Neural progenitor cell (in vitro differentiated cells): ENCODE measurements at regions not wholly inside any gene's neighbourhood (a gene's known extent, or its start where the extent isn't known, plus 50 kb on each side); places are given as distances from the start of the nearest gene placed in this dataset.

Experiments
- DNase-seq: peaks from one replicate; pipeline ENCODE4 v3.0.0-alpha.2; 2016; ENCODE audit warnings: low spot score
- H2AFZ ChIP-seq: fragments of 200-600 bp; sonication (generic); replicated peaks from 2 replicates; pipeline ENCODE4 v1.6.1; 2016; ENCODE audit warnings: antibody characterized with exemption
- H3F3A ChIP-seq: fragments of 200-600 bp; sonication (generic); 2 replicates; pipeline ENCODE4 v1.6.1; 2016; ENCODE audit warnings: antibody characterized with exemption, low read depth
- H3K27ac ChIP-seq: fragments of 200-600 bp; sonication (generic); 2 replicates; pipeline ENCODE4 v1.5.1; 2016; ENCODE audit warnings: mild to moderate bottlenecking
- H3K27me3 ChIP-seq: fragments of 200-600 bp; sonication (generic); 2 replicates; pipeline ENCODE4 v1.6.1; 2016; ENCODE audit warnings: mild to moderate bottlenecking, moderate library complexity
- H3K36me3 ChIP-seq: fragments of 200-600 bp; sonication (generic); 2 replicates; pipeline ENCODE4 v1.5.1; 2016
- H3K4me1 ChIP-seq: fragments of 200-600 bp; sonication (generic); 2 replicates; pipeline ENCODE4 v1.6.1; 2016; ENCODE audit warnings: mixed run types
- H3K4me2 ChIP-seq: fragments of 200-600 bp; sonication (generic); 2 replicates; pipeline ENCODE4 v1.6.1; 2016
- H3K4me3 ChIP-seq: fragments of 200-600 bp; sonication (generic); 2 replicates; pipeline ENCODE4 v1.5.1; 2016
- H3K79me2 ChIP-seq: fragments of 200-600 bp; sonication (generic); 2 replicates; pipeline ENCODE4 v1.6.1; 2016; ENCODE audit warnings: low read depth
- H3K9ac ChIP-seq: fragments of 200-600 bp; sonication (generic); 2 replicates; pipeline ENCODE4 v1.6.1; 2016
- H3K9me3 ChIP-seq: fragments of 200-600 bp; sonication (generic); 2 replicates; pipeline ENCODE4 v1.5.1; 2016; ENCODE audit warnings: low read depth
- H4K20me1 ChIP-seq: fragments of 200-600 bp; sonication (generic); 2 replicates; pipeline ENCODE4 v1.6.1; 2016; ENCODE audit warnings: low read depth
- H3K27ac Mint-ChIP-seq: 3 replicates; pipeline ENCODE4 v1.8.0; 2021; ENCODE audit warnings: mixed read lengths
- H3K27me3 Mint-ChIP-seq: 2 replicates; pipeline ENCODE4 v1.8.0; 2022; ENCODE audit warnings: low read depth, mild to moderate bottlenecking, inconsistent platforms, moderate library complexity, mixed read lengths; ENCODE audit not compliant: insufficient read depth
- H3K36me3 Mint-ChIP-seq: 3 replicates; pipeline ENCODE4 v1.8.0; 2021; ENCODE audit warnings: mixed read lengths
- H3K4me1 Mint-ChIP-seq: 3 replicates; pipeline ENCODE4 v1.8.0; 2021; ENCODE audit warnings: mixed read lengths
- H3K4me3 Mint-ChIP-seq: 3 replicates; pipeline ENCODE4 v1.8.0; 2021; ENCODE audit warnings: mild to moderate bottlenecking, moderate library complexity, mixed read lengths
- H3K9me3 Mint-ChIP-seq: 3 replicates; pipeline ENCODE4 v1.8.0; 2020; ENCODE audit warnings: mixed read lengths
- CTCF ChIP-seq: fragments of 200-600 bp; sonication (generic); IDR thresholded peaks from 2 replicates; pipeline ENCODE4 v1.5.1; 2017; ENCODE audit warnings: antibody characterized with exemption, mild to moderate bottlenecking
- EZH2 ChIP-seq: fragments of 200-600 bp; sonication (generic); IDR thresholded peaks from 2 replicates; pipeline ENCODE4 v1.6.1; 2017; ENCODE audit warnings: antibody characterized with exemption, mild to moderate bottlenecking, moderate library complexity
- EZH2phosphoT487 ChIP-seq: fragments of 200-600 bp; sonication (generic); IDR thresholded peaks from 2 replicates; pipeline ENCODE4 v1.6.1; 2017; ENCODE audit warnings: antibody characterized with exemption

DNA sequence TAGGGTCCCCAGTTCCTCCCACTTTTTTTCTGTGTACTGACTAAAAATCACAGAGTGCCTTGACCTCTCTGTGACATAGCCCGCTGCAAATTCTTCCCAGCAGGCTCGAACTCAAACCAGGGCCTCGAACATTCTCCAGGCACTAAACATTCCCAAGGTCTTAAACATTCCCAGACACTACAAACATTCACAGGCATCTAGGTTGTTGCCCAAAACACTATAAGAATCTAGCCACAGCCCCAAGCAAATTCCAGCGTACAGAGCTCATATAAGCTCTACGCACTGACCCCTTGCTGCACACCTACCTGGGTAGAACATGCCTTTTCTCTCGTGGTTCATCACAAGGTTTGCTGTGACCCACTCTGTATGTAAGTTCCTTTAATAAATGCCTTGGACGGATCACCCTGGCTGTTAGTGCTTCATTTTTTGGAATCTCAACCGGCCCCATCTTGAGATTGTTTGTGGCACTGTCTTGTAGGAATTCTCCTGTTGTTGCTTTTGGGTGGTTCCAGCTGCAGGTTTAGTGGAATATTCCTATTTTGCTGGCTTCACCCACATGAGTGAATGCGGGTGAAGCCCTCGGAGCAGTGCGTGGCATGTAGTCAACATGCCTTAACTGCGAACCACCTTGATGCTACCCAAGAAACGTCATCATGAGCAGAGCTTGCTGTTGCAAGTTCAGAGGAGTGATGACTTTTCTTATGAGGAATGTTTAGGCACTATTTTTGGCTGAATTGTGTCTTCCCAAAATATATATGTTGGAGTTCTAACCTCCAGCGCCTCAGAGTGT is 230.0 kb downstream of the HS3ST1 start:
- Mint-ChIP-seq H3K9me3 (no peaks in the 10 kb centered on the region), H3K36me3 (no peaks in the 10 kb centered on the region), H3K4me1 (peaks cover 9% of the 10 kb centered on the region), H3K27ac (no peak overlapping the region), H3K27me3 (no peaks in the 10 kb centered on the region), H3K4me3 (no peak overlapping the region)
- no peak overlapping the region for H3K4me2 ChIP-seq
- no peak overlapping the region for H3K27ac ChIP-seq
- no peak overlapping the region for H3K9ac ChIP-seq
- no peaks in the 10 kb centered on the region for H4K20me1 ChIP-seq
- H3K9me3 ChIP-seq: no peaks in the 10 kb centered on the region
- no peaks in the 10 kb centered on the region for H3K79me2 ChIP-seq
- H3K4me1 ChIP-seq: no peaks in the 10 kb centered on the region
- DNase-seq: no peak
- H3K36me3 ChIP-seq: no peaks in the 10 kb centered on the region
- no peak overlapping the region for H3K4me3 ChIP-seq
- H2AFZ ChIP-seq: no peak overlapping the region
- no peaks in the 10 kb centered on the region for H3K27me3 ChIP-seq
- TF ChIP-seq EZH2phosphoT487 (no peak), EZH2 (no peak), CTCF (no peak)
- no peaks in the 10 kb centered on the region for H3F3A ChIP-seq

GRCh38 chr4:11197631-11198341 is 230.9 kb downstream of the HS3ST1 start:
- H3K9me3 Mint-ChIP-seq: no peaks in the 10 kb centered on the region

DNA sequence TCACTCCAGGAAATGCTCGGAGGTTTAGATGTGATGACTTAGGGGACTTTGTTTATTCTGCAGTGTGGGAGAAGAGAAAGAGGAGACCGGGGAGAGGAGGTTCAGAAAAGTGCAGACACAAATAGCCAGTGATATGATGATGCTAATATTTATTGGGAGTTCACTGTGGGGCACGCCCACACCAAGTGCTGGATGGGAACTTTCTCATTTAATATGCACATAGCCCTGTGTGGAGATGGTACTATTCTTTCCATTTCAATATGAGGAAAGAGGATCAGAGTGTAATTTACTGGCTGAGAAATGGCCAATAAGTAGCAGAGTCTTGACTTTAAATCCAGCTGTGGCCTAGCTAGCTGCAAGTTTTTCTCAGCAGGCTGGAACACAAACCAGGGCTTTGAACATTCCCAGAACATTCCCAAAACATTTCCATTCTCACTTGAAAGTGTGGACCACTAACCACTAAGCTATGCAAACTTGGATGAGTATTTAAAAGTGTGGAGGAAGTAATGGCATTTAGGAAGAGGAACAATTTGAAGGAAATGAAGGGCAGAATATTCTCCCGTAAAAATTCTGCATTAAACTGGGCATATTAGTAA is 231.7 kb downstream of the HS3ST1 start:
- H3K4me1 ChIP-seq: no peaks in the 10 kb centered on the region
- H3K36me3 Mint-ChIP-seq: no peaks in the 10 kb centered on the region
- H3K4me1 Mint-ChIP-seq: peaks cover 9% of the 10 kb centered on the region
- H3K9me3 ChIP-seq: no peaks in the 10 kb centered on the region
- H4K20me1 ChIP-seq: no peaks in the 10 kb centered on the region
- TF ChIP-seq EZH2: no peak
- no peak for TF ChIP-seq EZH2phosphoT487
- no peak for TF ChIP-seq CTCF
- H3K9ac ChIP-seq: no peak overlapping the region
- no peak overlapping the region for H2AFZ ChIP-seq
- H3K4me2 ChIP-seq: no peak overlapping the region
- no peaks in the 10 kb centered on the region for H3K9me3 Mint-ChIP-seq
- H3K4me3 ChIP-seq: no peak overlapping the region
- no peaks in the 10 kb centered on the region for H3K79me2 ChIP-seq
- H3F3A ChIP-seq: no peaks in the 10 kb centered on the region
- H3K27ac Mint-ChIP-seq: no peak overlapping the region
- H3K36me3 ChIP-seq: no peaks in the 10 kb centered on the region
- H3K27ac ChIP-seq: no peak overlapping the region
- no peaks in the 10 kb centered on the region for H3K27me3 Mint-ChIP-seq
- DNase-seq: no peak
- no peaks in the 10 kb centered on the region for H3K27me3 ChIP-seq
- H3K4me3 Mint-ChIP-seq: no peak overlapping the region

More at GRCh38 chr4:11197631-11198341, 230.9 kb downstream of the HS3ST1 start:
- Histone ChIP-seq H3K27me3 (no peaks in the 10 kb centered on the region), H3K9ac (no peak overlapping the region), H3K4me2 (no peak overlapping the region), H3K79me2 (no peaks in the 10 kb centered on the region), H3F3A (no peaks in the 10 kb centered on the region), H3K36me3 (no peaks in the 10 kb centered on the region), H3K4me3 (no peak overlapping the region), H2AFZ (no peak overlapping the region), H3K4me1 (no peaks in the 10 kb centered on the region), H3K27ac (no peak overlapping the region), H3K9me3 (no peaks in the 10 kb centered on the region), H4K20me1 (no peaks in the 10 kb centered on the region)
- Mint-ChIP-seq H3K27me3 (no peaks in the 10 kb centered on the region), H3K4me1 (peaks cover 9% of the 10 kb centered on the region), H3K36me3 (no peaks in the 10 kb centered on the region), H3K4me3 (no peak overlapping the region), H3K27ac (no peak overlapping the region)
- TF ChIP-seq CTCF (no peak), EZH2phosphoT487 (no peak), EZH2 (no peak)
- DNase-seq: no peak
